ENCODE measurements at regions not wholly inside any gene's neighbourhood (a gene's known extent, or its start where the extent isn't known, plus 50 kb on each side); places are given as distances from the start of the nearest gene placed in this dataset.

DNA sequence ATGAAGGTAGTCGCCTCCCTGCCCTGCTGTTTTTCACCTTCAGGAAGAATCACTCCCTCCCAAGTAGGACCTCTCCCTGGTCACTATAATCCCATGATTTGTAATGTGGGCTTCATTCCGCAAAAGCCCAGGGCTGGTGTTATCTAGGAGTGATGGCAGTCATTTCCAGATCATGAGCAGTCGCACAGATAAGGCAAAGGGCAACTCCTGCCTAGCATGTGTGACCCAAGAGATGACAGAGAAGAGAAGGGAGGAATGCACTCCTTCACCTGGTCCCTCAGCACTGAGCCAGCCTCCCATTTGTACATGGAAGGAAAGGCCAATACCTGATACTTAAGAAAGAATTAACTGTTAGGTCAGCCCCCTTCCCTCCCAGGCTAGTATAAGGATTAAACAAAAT is 102.9 kb downstream of the RPL27A start:
- Histone ChIP-seq H2BK120ac (ENCODE audit: low read depth, low read length) (no peak overlapping the region), H3K27me3 (ENCODE audit: control insufficient read depth in 1 of 2, insufficient read depth in 1 of 2, low read length in 2 of 2) (no peaks in the 10 kb centered on the region), H3K23ac (ENCODE audit: low read length in 2 of 2) (no peak overlapping the region), H4K8ac (ENCODE audit: low read length) (no peak overlapping the region), H3K9me3 (ENCODE audit: control insufficient read depth, low read length) (no peaks in the 10 kb centered on the region), H2BK12ac (ENCODE audit: low read length in 2 of 2) (no peak overlapping the region), H3K36me3 (ENCODE audit: control insufficient read depth in 1 of 2, insufficient read depth in 2 of 2, low read depth in 1 of 2, low read length in 2 of 2) (peaks cover 3 to 19% of the 10 kb centered on the region in 2 experiments), H3K9ac (ENCODE audit: low read length) (no peak overlapping the region), H3K4ac (ENCODE audit: low read depth in 1 of 2, low read length in 2 of 2) (no peak overlapping the region), H3K27ac (ENCODE audit: low read length, poor library complexity, severe bottlenecking) (no peak overlapping the region), H2BK15ac (ENCODE audit: low read depth, poor library complexity, severe bottlenecking) (no peak overlapping the region), H3K79me1 (replicated peaks; ENCODE audit: low read length, poor library complexity, severe bottlenecking) (peaks cover 37% of the 10 kb centered on the region), H2AK5ac (ENCODE audit: low read length, severe bottlenecking) (no peak overlapping the region), H3K4me1 (ENCODE audit: control insufficient read depth, insufficient read depth, low read depth, low read length) (peaks cover 2% of the 10 kb centered on the region), H3K18ac (ENCODE audit: low read depth in 1 of 2, low read length in 2 of 2) (no peak overlapping the region), H2BK5ac (ENCODE audit: low read depth, low read length, poor library complexity, severe bottlenecking) (no peak overlapping the region), H3K14ac (ENCODE audit: low read length in 2 of 2) (no peak overlapping the region), H3K4me2 (ENCODE audit: low read length, poor library complexity, severe bottlenecking) (no peak overlapping the region), H4K91ac (ENCODE audit: low read length) (no peak overlapping the region), H3K4me3 (ENCODE audit: insufficient read depth in 1 of 2, low read depth in 1 of 2, low read length in 2 of 2) (no peak overlapping the region), H2AFZ (ENCODE audit: low read depth, low read length) (no peak overlapping the region)
- 92% methylated on average over 3 of the region's 3 CpGs for WGBS
- DNase-seq, result no peak

- Histone ChIP-seq H3K18ac (ENCODE audit: low read depth in 1 of 2, low read length in 2 of 2) (no peak overlapping the region), H3K36me3 (ENCODE audit: control insufficient read depth in 1 of 2, insufficient read depth in 2 of 2, low read depth in 1 of 2, low read length in 2 of 2) (peaks cover 3 to 19% of the 10 kb centered on the region in 2 experiments), H3K9me3 (ENCODE audit: control insufficient read depth, low read length) (no peaks in the 10 kb centered on the region), H2BK5ac (ENCODE audit: low read depth, low read length, poor library complexity, severe bottlenecking) (no peak overlapping the region), H3K4me2 (ENCODE audit: low read length, poor library complexity, severe bottlenecking) (no peak overlapping the region), H3K4ac (ENCODE audit: low read depth in 1 of 2, low read length in 2 of 2) (no peak overlapping the region), H4K8ac (ENCODE audit: low read length) (no peak overlapping the region), H2BK12ac (ENCODE audit: low read length in 2 of 2) (no peak overlapping the region), H3K4me3 (ENCODE audit: insufficient read depth in 1 of 2, low read depth in 1 of 2, low read length in 2 of 2) (no peak overlapping the region), H2BK120ac (ENCODE audit: low read depth, low read length) (no peak overlapping the region), H3K27ac (ENCODE audit: low read length, poor library complexity, severe bottlenecking) (no peak overlapping the region), H3K14ac (ENCODE audit: low read length in 2 of 2) (no peak overlapping the region), H2BK15ac (ENCODE audit: low read depth, poor library complexity, severe bottlenecking) (no peak overlapping the region), H3K9ac (ENCODE audit: low read length) (no peak overlapping the region), H3K79me1 (replicated peaks; ENCODE audit: low read length, poor library complexity, severe bottlenecking) (peaks cover 33% of the 10 kb centered on the region), H2AK5ac (ENCODE audit: low read length, severe bottlenecking) (no peak overlapping the region), H3K23ac (ENCODE audit: low read length in 2 of 2) (no peak overlapping the region), H3K27me3 (ENCODE audit: control insufficient read depth in 1 of 2, insufficient read depth in 1 of 2, low read length in 2 of 2) (no peaks in the 10 kb centered on the region), H2AFZ (ENCODE audit: low read depth, low read length) (no peak overlapping the region), H3K4me1 (ENCODE audit: control insufficient read depth, insufficient read depth, low read depth, low read length) (peaks cover 2% of the 10 kb centered on the region), H4K91ac (ENCODE audit: low read length) (no peak overlapping the region)
- DNase-seq, result no peak
- WGBS, result no CpG with 5 or more reads among the region's 2 CpGs
These were observed 103.4 kb downstream of the RPL27A start for GRCh38 chr11:8785998-8786397.

GRCh38 chr11:8786933-8787332 is 104.3 kb downstream of the RPL27A start:
- H3K4me3 ChIP-seq (ENCODE audit: insufficient read depth in 1 of 2, low read depth in 1 of 2, low read length in 2 of 2), result no peak overlapping the region
- H3K14ac ChIP-seq (ENCODE audit: low read length in 2 of 2), result no peak overlapping the region
- H3K79me1 ChIP-seq (replicated peaks; ENCODE audit: low read length, poor library complexity, severe bottlenecking), result peaks cover 32% of the 10 kb centered on the region
- no peak overlapping the region for H2AK5ac ChIP-seq (ENCODE audit: low read length, severe bottlenecking)
- H2BK12ac ChIP-seq (ENCODE audit: low read length in 2 of 2), result no peak overlapping the region
- H3K36me3 ChIP-seq (ENCODE audit: control insufficient read depth in 1 of 2, insufficient read depth in 2 of 2, low read depth in 1 of 2, low read length in 2 of 2), result peaks cover 3 to 19% of the 10 kb centered on the region in 2 experiments
- H4K8ac ChIP-seq (ENCODE audit: low read length), result no peak overlapping the region
- no peak overlapping the region for H3K4me2 ChIP-seq (ENCODE audit: low read length, poor library complexity, severe bottlenecking)
- no peaks in the 10 kb centered on the region for H3K27me3 ChIP-seq (ENCODE audit: control insufficient read depth in 1 of 2, insufficient read depth in 1 of 2, low read length in 2 of 2)
- no CpG with 5 or more reads among the region's 1 CpG for WGBS
- no peak overlapping the region for H2AFZ ChIP-seq (ENCODE audit: low read depth, low read length)
- H4K91ac ChIP-seq (ENCODE audit: low read length), result no peak overlapping the region
- no peak overlapping the region for H2BK120ac ChIP-seq (ENCODE audit: low read depth, low read length)
- H3K18ac ChIP-seq (ENCODE audit: low read depth in 1 of 2, low read length in 2 of 2), result no peak overlapping the region
- H3K27ac ChIP-seq (ENCODE audit: low read length, poor library complexity, severe bottlenecking), result no peak overlapping the region
- H3K4ac ChIP-seq (ENCODE audit: low read depth in 1 of 2, low read length in 2 of 2), result no peak overlapping the region
- no peak overlapping the region for H2BK15ac ChIP-seq (ENCODE audit: low read depth, poor library complexity, severe bottlenecking)
- no peak overlapping the region for H2BK5ac ChIP-seq (ENCODE audit: low read depth, low read length, poor library complexity, severe bottlenecking)
- H3K4me1 ChIP-seq (ENCODE audit: control insufficient read depth, insufficient read depth, low read depth, low read length), result peaks cover 2% of the 10 kb centered on the region
- no peaks in the 10 kb centered on the region for H3K9me3 ChIP-seq (ENCODE audit: control insufficient read depth, low read length)
- H3K23ac ChIP-seq (ENCODE audit: low read length in 2 of 2), result no peak overlapping the region
- DNase-seq, result peak; percentile 65
- no peak overlapping the region for H3K9ac ChIP-seq (ENCODE audit: low read length)

DNA sequence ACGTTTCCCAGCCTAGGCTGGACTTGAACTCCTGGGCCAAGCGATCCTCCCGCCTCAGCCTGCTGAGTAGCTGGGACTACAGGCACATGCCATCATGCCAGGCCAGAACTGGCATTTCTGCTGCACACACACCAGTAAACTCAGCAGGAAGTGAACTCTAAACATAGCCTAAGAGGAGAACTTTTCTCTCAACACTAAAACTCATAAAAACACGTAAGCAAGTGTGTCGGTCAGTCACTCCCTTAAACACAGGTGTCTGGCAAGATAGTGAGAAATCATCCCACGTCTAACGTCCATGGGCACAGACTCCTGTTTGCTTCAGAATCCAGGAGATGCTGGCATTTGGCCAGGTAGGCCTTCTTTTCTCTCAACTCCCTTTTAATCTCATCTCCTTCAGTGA is 104.8 kb downstream of the RPL27A start:
- WGBS, result 59% methylated on average over 7 of the region's 7 CpGs
- no peak overlapping the region for H4K8ac ChIP-seq (ENCODE audit: low read length)

More for the DNA sequence above, 104.8 kb downstream of the RPL27A start:
- Histone ChIP-seq H4K91ac (ENCODE audit: low read length) (no peak overlapping the region), H3K18ac (ENCODE audit: low read depth in 1 of 2, low read length in 2 of 2) (peak overlapping the region in 1 of 2 experiments; percentile 37), H3K4me1 (ENCODE audit: control insufficient read depth, insufficient read depth, low read depth, low read length) (peaks cover 2% of the 10 kb centered on the region), H3K4ac (ENCODE audit: low read depth in 1 of 2, low read length in 2 of 2) (no peak overlapping the region), H3K4me3 (ENCODE audit: insufficient read depth in 1 of 2, low read depth in 1 of 2, low read length in 2 of 2) (no peak overlapping the region), H2AFZ (ENCODE audit: low read depth, low read length) (no peak overlapping the region), H2BK12ac (ENCODE audit: low read length in 2 of 2) (no peak overlapping the region), H3K9ac (ENCODE audit: low read length) (no peak overlapping the region), H3K27ac (ENCODE audit: low read length, poor library complexity, severe bottlenecking) (no peak overlapping the region), H3K27me3 (ENCODE audit: control insufficient read depth in 1 of 2, insufficient read depth in 1 of 2, low read length in 2 of 2) (no peaks in the 10 kb centered on the region), H3K36me3 (ENCODE audit: control insufficient read depth in 1 of 2, insufficient read depth in 2 of 2, low read depth in 1 of 2, low read length in 2 of 2) (peaks cover 3 to 19% of the 10 kb centered on the region in 2 experiments), H3K14ac (ENCODE audit: low read length in 2 of 2) (no peak overlapping the region), H2BK120ac (ENCODE audit: low read depth, low read length) (no peak overlapping the region), H2BK15ac (ENCODE audit: low read depth, poor library complexity, severe bottlenecking) (no peak overlapping the region), H3K4me2 (ENCODE audit: low read length, poor library complexity, severe bottlenecking) (no peak overlapping the region), H2AK5ac (ENCODE audit: low read length, severe bottlenecking) (no peak overlapping the region), H3K9me3 (ENCODE audit: control insufficient read depth, low read length) (no peaks in the 10 kb centered on the region), H2BK5ac (ENCODE audit: low read depth, low read length, poor library complexity, severe bottlenecking) (no peak overlapping the region), H3K79me1 (replicated peaks; ENCODE audit: low read length, poor library complexity, severe bottlenecking) (peaks cover 32% of the 10 kb centered on the region), H3K23ac (ENCODE audit: low read length in 2 of 2) (no peak overlapping the region)
- DNase-seq, result peak; percentile 61
